Neural progenitor cell (in vitro differentiated cells): ENCODE measurements at regions not wholly inside any gene's neighbourhood (a gene's known extent, or its start where the extent isn't known, plus 50 kb on each side); places are given as distances from the start of the nearest gene placed in this dataset.

Experiments used
- DNase-seq: peaks from one replicate; pipeline ENCODE4 v3.0.0-alpha.2; 2016; ENCODE audit warnings: low spot score
- H2AFZ ChIP-seq: fragments of 200-600 bp; sonication (generic); replicated peaks from 2 replicates; pipeline ENCODE4 v1.6.1; 2016; ENCODE audit warnings: antibody characterized with exemption
- H3F3A ChIP-seq: fragments of 200-600 bp; sonication (generic); 2 replicates; pipeline ENCODE4 v1.6.1; 2016; ENCODE audit warnings: antibody characterized with exemption, low read depth
- H3K27ac ChIP-seq: fragments of 200-600 bp; sonication (generic); 2 replicates; pipeline ENCODE4 v1.5.1; 2016; ENCODE audit warnings: mild to moderate bottlenecking
- H3K27me3 ChIP-seq: fragments of 200-600 bp; sonication (generic); 2 replicates; pipeline ENCODE4 v1.6.1; 2016; ENCODE audit warnings: mild to moderate bottlenecking, moderate library complexity
- H3K36me3 ChIP-seq: fragments of 200-600 bp; sonication (generic); 2 replicates; pipeline ENCODE4 v1.5.1; 2016
- H3K4me1 ChIP-seq: fragments of 200-600 bp; sonication (generic); 2 replicates; pipeline ENCODE4 v1.6.1; 2016; ENCODE audit warnings: mixed run types
- H3K4me2 ChIP-seq: fragments of 200-600 bp; sonication (generic); 2 replicates; pipeline ENCODE4 v1.6.1; 2016
- H3K4me3 ChIP-seq: fragments of 200-600 bp; sonication (generic); 2 replicates; pipeline ENCODE4 v1.5.1; 2016
- H3K79me2 ChIP-seq: fragments of 200-600 bp; sonication (generic); 2 replicates; pipeline ENCODE4 v1.6.1; 2016; ENCODE audit warnings: low read depth
- H3K9ac ChIP-seq: fragments of 200-600 bp; sonication (generic); 2 replicates; pipeline ENCODE4 v1.6.1; 2016
- H3K9me3 ChIP-seq: fragments of 200-600 bp; sonication (generic); 2 replicates; pipeline ENCODE4 v1.5.1; 2016; ENCODE audit warnings: low read depth
- H4K20me1 ChIP-seq: fragments of 200-600 bp; sonication (generic); 2 replicates; pipeline ENCODE4 v1.6.1; 2016; ENCODE audit warnings: low read depth
- H3K27ac Mint-ChIP-seq: 3 replicates; pipeline ENCODE4 v1.8.0; 2021; ENCODE audit warnings: mixed read lengths
- H3K27me3 Mint-ChIP-seq: 2 replicates; pipeline ENCODE4 v1.8.0; 2022; ENCODE audit warnings: low read depth, mild to moderate bottlenecking, inconsistent platforms, moderate library complexity, mixed read lengths; ENCODE audit not compliant: insufficient read depth
- H3K36me3 Mint-ChIP-seq: 3 replicates; pipeline ENCODE4 v1.8.0; 2021; ENCODE audit warnings: mixed read lengths
- H3K4me1 Mint-ChIP-seq: 3 replicates; pipeline ENCODE4 v1.8.0; 2021; ENCODE audit warnings: mixed read lengths
- H3K4me3 Mint-ChIP-seq: 3 replicates; pipeline ENCODE4 v1.8.0; 2021; ENCODE audit warnings: mild to moderate bottlenecking, moderate library complexity, mixed read lengths
- H3K9me3 Mint-ChIP-seq: 3 replicates; pipeline ENCODE4 v1.8.0; 2020; ENCODE audit warnings: mixed read lengths
- EZH2 ChIP-seq: fragments of 200-600 bp; sonication (generic); IDR thresholded peaks from 2 replicates; pipeline ENCODE4 v1.6.1; 2017; ENCODE audit warnings: antibody characterized with exemption, mild to moderate bottlenecking, moderate library complexity
- EZH2phosphoT487 ChIP-seq: fragments of 200-600 bp; sonication (generic); IDR thresholded peaks from 2 replicates; pipeline ENCODE4 v1.6.1; 2017; ENCODE audit warnings: antibody characterized with exemption
- TF ChIP-seq, protein P1 (sequence below): fragments of 200-600 bp; sonication (generic); IDR thresholded peaks from 2 replicates; pipeline ENCODE4 v1.5.1; 2017; ENCODE audit warnings: antibody characterized with exemption, mild to moderate bottlenecking

DNA sequence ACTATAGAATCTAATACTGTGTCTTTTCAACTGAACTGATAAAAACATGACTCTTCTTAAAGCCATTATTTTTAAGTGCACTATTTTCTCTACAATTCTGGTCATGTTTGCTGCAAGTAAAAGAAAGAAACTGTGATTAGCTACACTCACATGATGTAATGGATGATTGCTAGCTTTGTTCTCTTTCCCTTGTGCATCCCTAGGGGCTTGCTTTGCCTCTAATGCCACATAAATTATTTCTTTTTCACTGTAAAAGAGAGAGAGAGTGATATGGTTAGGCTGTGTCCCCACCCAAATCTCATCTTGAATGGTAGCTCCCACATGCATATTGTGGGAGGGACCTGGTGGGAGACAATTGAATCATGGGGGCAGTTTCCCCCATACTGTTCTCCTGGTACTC lies 630.2 kb upstream of the NR3C2 start:
- no peak overlapping the region for H3K4me2 ChIP-seq
- Mint-ChIP-seq H3K36me3 (no peaks in the 10 kb centered on the region), H3K4me1 (peaks cover 3% of the 10 kb centered on the region), H3K4me3 (no peak overlapping the region), H3K27me3 (no peaks in the 10 kb centered on the region), H3K27ac (no peak overlapping the region), H3K9me3 (peaks cover 2% of the 10 kb centered on the region)
- DNase-seq: no peak
- no peaks in the 10 kb centered on the region for H4K20me1 ChIP-seq
- no peaks in the 10 kb centered on the region for H3K27me3 ChIP-seq
- peaks cover 16% of the 10 kb centered on the region for H3K4me1 ChIP-seq
- H3K4me3 ChIP-seq: no peak overlapping the region
- H3F3A ChIP-seq: no peaks in the 10 kb centered on the region
- H3K9ac ChIP-seq: no peak overlapping the region
- no peaks in the 10 kb centered on the region for H3K79me2 ChIP-seq
- H3K27ac ChIP-seq: no peak overlapping the region
- no peaks in the 10 kb centered on the region for H3K9me3 ChIP-seq
- H3K36me3 ChIP-seq: no peaks in the 10 kb centered on the region
- H2AFZ ChIP-seq: no peak overlapping the region
- TF ChIP-seq, protein P1, sequence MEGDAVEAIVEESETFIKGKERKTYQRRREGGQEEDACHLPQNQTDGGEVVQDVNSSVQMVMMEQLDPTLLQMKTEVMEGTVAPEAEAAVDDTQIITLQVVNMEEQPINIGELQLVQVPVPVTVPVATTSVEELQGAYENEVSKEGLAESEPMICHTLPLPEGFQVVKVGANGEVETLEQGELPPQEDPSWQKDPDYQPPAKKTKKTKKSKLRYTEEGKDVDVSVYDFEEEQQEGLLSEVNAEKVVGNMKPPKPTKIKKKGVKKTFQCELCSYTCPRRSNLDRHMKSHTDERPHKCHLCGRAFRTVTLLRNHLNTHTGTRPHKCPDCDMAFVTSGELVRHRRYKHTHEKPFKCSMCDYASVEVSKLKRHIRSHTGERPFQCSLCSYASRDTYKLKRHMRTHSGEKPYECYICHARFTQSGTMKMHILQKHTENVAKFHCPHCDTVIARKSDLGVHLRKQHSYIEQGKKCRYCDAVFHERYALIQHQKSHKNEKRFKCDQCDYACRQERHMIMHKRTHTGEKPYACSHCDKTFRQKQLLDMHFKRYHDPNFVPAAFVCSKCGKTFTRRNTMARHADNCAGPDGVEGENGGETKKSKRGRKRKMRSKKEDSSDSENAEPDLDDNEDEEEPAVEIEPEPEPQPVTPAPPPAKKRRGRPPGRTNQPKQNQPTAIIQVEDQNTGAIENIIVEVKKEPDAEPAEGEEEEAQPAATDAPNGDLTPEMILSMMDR: no peak
- no peak for TF ChIP-seq EZH2phosphoT487
- TF ChIP-seq EZH2: no peak

DNA sequence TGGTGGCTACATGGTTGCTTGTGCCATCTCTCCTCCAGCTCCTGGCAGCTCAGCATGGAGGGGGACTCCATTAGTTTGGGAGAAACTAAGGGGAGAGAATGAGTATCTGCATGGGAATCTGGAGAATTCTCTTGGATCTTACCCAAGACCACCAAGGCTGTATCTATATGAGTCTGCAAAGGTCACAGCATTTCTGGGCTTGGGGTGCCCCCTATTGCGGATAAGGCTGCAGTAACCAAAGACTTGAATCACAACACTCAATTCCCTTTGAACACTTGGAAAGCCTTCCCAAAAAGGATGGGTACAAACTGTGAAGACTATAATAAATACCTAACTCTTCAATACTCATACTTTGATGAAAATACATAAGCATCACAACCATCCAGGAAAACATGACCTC lies 623.5 kb upstream of the NR3C2 start:
- no peak overlapping the region for H3K4me3 ChIP-seq
- H3K9me3 ChIP-seq: no peaks in the 10 kb centered on the region
- H3F3A ChIP-seq: no peaks in the 10 kb centered on the region
- no peak overlapping the region for H3K4me2 ChIP-seq
- no peak overlapping the region for H3K9ac ChIP-seq
- H4K20me1 ChIP-seq: no peaks in the 10 kb centered on the region
- H3K4me1 ChIP-seq: no peaks in the 10 kb centered on the region
- Mint-ChIP-seq H3K27ac (no peak overlapping the region), H3K4me1 (no peaks in the 10 kb centered on the region), H3K36me3 (no peaks in the 10 kb centered on the region), H3K27me3 (peaks cover 4% of the 10 kb centered on the region), H3K4me3 (no peak overlapping the region), H3K9me3 (peaks cover 4% of the 10 kb centered on the region)
- TF ChIP-seq, protein P1: peak; percentile 19
- TF ChIP-seq EZH2: no peak
- H2AFZ ChIP-seq: no peak overlapping the region
- peak; percentile 8 for DNase-seq
- H3K27me3 ChIP-seq: no peaks in the 10 kb centered on the region
- H3K27ac ChIP-seq: no peak overlapping the region
- H3K36me3 ChIP-seq: no peaks in the 10 kb centered on the region
- H3K79me2 ChIP-seq: no peaks in the 10 kb centered on the region

DNA sequence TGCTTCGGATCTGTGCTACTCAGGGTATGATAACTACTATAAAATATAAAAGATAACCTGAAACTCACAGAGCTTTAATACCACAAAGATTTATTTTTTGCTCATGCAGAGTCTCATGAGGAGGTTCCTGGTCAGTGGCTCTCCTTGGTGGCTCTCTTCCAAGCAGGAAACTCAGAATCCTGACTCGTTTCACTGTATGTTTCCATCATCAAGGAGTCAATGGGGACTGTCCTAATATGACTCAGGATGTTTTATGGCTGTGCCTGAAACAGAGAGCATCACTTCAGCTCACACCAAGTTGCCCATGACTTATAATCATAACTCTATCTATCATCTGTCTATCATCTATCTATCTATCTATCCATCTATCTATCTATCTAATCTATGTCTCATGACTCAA lies 620.8 kb upstream of the NR3C2 start:
- peaks cover 4% of the 10 kb centered on the region for H3K27me3 Mint-ChIP-seq
- Histone ChIP-seq H3K36me3 (no peaks in the 10 kb centered on the region), H3F3A (no peaks in the 10 kb centered on the region), H3K4me1 (no peaks in the 10 kb centered on the region), H3K4me2 (no peak overlapping the region), H2AFZ (no peak overlapping the region), H3K4me3 (no peak overlapping the region), H3K9me3 (no peaks in the 10 kb centered on the region), H3K27me3 (no peaks in the 10 kb centered on the region), H3K9ac (no peak overlapping the region), H3K27ac (no peak overlapping the region), H3K79me2 (no peaks in the 10 kb centered on the region), H4K20me1 (no peaks in the 10 kb centered on the region)
- H3K4me1 Mint-ChIP-seq: no peaks in the 10 kb centered on the region
- no peaks in the 10 kb centered on the region for H3K36me3 Mint-ChIP-seq
- H3K9me3 Mint-ChIP-seq: peaks cover 2% of the 10 kb centered on the region
- TF ChIP-seq EZH2phosphoT487: no peak
- TF ChIP-seq, protein P1: no peak
- TF ChIP-seq EZH2: no peak
- DNase-seq: no peak
- no peak overlapping the region for H3K27ac Mint-ChIP-seq
- no peak overlapping the region for H3K4me3 Mint-ChIP-seq

DNA sequence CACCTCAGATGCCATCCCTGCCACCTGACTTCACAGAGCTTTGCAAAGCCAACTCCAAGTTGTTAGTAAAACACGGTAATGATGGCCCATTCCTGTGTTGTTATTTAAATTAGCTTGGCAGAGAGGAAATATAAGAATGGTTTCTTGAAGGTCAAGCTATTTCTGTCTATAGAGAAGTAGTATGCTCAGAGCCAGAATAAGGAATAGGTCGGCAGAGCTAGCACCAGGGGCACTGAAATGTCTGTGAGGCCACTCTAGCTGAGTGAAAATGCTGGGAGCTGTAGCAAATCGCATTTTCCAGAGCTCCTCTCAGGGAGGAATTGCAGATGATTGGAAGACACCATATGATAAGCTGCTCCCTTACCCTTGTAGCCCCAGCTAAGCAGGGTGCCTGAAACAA lies 615.4 kb upstream of the NR3C2 start:
- no peaks in the 10 kb centered on the region for H3K27me3 Mint-ChIP-seq
- TF ChIP-seq EZH2: no peak
- TF ChIP-seq, protein P1: no peak
- no peak for TF ChIP-seq EZH2phosphoT487

More for the DNA sequence above, 615.4 kb upstream of the NR3C2 start:
- no peaks in the 10 kb centered on the region for H3K9me3 Mint-ChIP-seq
- DNase-seq: no peak
- peaks cover 1% of the 10 kb centered on the region for H3K4me1 Mint-ChIP-seq
- Histone ChIP-seq H3K27ac (no peak overlapping the region), H2AFZ (no peak overlapping the region), H3K4me2 (no peak overlapping the region), H3K9ac (no peak overlapping the region), H3K9me3 (no peaks in the 10 kb centered on the region), H3K4me1 (no peaks in the 10 kb centered on the region), H3K36me3 (no peaks in the 10 kb centered on the region), H3K27me3 (no peaks in the 10 kb centered on the region), H3F3A (no peaks in the 10 kb centered on the region), H3K79me2 (no peaks in the 10 kb centered on the region), H4K20me1 (no peaks in the 10 kb centered on the region), H3K4me3 (no peak overlapping the region)
- H3K27ac Mint-ChIP-seq: no peak overlapping the region
- no peak overlapping the region for H3K4me3 Mint-ChIP-seq
- H3K36me3 Mint-ChIP-seq: no peaks in the 10 kb centered on the region
